HCT116 (cell line): ENCODE measurements at regions not wholly inside any gene's neighbourhood (a gene's known extent, or its start where the extent isn't known, plus 50 kb on each side); places are given as distances from the start of the nearest gene placed in this dataset.

Source experiments
- EZH2phosphoT487 ChIP-seq: fragments of 200-600 bp; IDR thresholded peaks from 2 replicates; pipeline ENCODE4 v1.6.1; 2018; ENCODE audit warnings: antibody characterized with exemption, borderline replicate concordance
- MAX ChIP-seq: IDR thresholded peaks from 2 replicates; pipeline ENCODE4 v1.6.1; 2012
- SP1 ChIP-seq: IDR thresholded peaks from 2 replicates; pipeline ENCODE4 v1.6.1; 2012; ENCODE audit warnings: low read depth
- YY1 ChIP-seq: IDR thresholded peaks from 2 replicates; pipeline ENCODE4 v1.6.1; 2011; ENCODE audit warnings: low read length, low read depth, moderate library complexity, mild to moderate bottlenecking; ENCODE audit not compliant: insufficient replicate concordance; ENCODE audit errors: extremely low read depth
- TF ChIP-seq, protein P1 (sequence below), 3 experiments: fragments of 200-600 bp in 1 of 3; sonication (generic) in 1 of 3; IDR thresholded peaks in 2 of 3; conservative IDR thresholded peaks in 1 of 3; 2 replicates each; pipeline ENCODE4 v1.5.1; 2012 to 2017; ENCODE audit warnings: low read depth in 2 of 3, low read length in 2 of 3, antibody characterized with exemption in 1 of 3, borderline replicate concordance in 1 of 3, control low read depth in 1 of 3, mild to moderate bottlenecking in 1 of 3, mixed read lengths in 1 of 3, mixed run types in 1 of 3, moderate library complexity in 1 of 3; ENCODE audit not compliant: insufficient read depth in 1 of 3
- TF ChIP-seq, protein P2 (sequence below): IDR thresholded peaks from 2 replicates; pipeline ENCODE4 v1.6.1; 2012; ENCODE audit warnings: low read depth

- TF ChIP-seq YY1: no peak
- TF ChIP-seq SP1: no peak
- TF ChIP-seq, protein P1, sequence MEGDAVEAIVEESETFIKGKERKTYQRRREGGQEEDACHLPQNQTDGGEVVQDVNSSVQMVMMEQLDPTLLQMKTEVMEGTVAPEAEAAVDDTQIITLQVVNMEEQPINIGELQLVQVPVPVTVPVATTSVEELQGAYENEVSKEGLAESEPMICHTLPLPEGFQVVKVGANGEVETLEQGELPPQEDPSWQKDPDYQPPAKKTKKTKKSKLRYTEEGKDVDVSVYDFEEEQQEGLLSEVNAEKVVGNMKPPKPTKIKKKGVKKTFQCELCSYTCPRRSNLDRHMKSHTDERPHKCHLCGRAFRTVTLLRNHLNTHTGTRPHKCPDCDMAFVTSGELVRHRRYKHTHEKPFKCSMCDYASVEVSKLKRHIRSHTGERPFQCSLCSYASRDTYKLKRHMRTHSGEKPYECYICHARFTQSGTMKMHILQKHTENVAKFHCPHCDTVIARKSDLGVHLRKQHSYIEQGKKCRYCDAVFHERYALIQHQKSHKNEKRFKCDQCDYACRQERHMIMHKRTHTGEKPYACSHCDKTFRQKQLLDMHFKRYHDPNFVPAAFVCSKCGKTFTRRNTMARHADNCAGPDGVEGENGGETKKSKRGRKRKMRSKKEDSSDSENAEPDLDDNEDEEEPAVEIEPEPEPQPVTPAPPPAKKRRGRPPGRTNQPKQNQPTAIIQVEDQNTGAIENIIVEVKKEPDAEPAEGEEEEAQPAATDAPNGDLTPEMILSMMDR (IDR thresholded peaks at IDR 0.05 in 2 of 3, conservative IDR thresholded peaks at IDR 0.05 in 1 of 3; ENCODE audit: borderline replicate concordance in 1 of 3, insufficient read depth in 1 of 3, low read depth in 2 of 3, low read length in 2 of 3): no peak
- TF ChIP-seq, protein P2, sequence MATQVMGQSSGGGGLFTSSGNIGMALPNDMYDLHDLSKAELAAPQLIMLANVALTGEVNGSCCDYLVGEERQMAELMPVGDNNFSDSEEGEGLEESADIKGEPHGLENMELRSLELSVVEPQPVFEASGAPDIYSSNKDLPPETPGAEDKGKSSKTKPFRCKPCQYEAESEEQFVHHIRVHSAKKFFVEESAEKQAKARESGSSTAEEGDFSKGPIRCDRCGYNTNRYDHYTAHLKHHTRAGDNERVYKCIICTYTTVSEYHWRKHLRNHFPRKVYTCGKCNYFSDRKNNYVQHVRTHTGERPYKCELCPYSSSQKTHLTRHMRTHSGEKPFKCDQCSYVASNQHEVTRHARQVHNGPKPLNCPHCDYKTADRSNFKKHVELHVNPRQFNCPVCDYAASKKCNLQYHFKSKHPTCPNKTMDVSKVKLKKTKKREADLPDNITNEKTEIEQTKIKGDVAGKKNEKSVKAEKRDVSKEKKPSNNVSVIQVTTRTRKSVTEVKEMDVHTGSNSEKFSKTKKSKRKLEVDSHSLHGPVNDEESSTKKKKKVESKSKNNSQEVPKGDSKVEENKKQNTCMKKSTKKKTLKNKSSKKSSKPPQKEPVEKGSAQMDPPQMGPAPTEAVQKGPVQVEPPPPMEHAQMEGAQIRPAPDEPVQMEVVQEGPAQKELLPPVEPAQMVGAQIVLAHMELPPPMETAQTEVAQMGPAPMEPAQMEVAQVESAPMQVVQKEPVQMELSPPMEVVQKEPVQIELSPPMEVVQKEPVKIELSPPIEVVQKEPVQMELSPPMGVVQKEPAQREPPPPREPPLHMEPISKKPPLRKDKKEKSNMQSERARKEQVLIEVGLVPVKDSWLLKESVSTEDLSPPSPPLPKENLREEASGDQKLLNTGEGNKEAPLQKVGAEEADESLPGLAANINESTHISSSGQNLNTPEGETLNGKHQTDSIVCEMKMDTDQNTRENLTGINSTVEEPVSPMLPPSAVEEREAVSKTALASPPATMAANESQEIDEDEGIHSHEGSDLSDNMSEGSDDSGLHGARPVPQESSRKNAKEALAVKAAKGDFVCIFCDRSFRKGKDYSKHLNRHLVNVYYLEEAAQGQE: 0 out of 2 replicates have a peak, but pooled peaks have one; percentile 17
- no peak for TF ChIP-seq EZH2phosphoT487
- TF ChIP-seq MAX: no peak
These were observed 171.6 kb upstream of the OBI1 start for GRCh38 chr13:78830508-78830907.
